ENCODE measurements at regions not wholly inside any gene's neighbourhood (a gene's known extent, or its start where the extent isn't known, plus 50 kb on each side); places are given as distances from the start of the nearest gene placed in this dataset.

GRCh38 chr5:129322968-129323367, 137.1 kb upstream of the ADAMTS19 start:
- TF ChIP-seq L3MBTL2 (conservative IDR thresholded peaks at IDR 0.05) (no peak), SUZ12 (IDR thresholded peaks at IDR 0.05) (no peak), BHLHE40 (IDR thresholded peaks at IDR 0.05; ENCODE audit: borderline replicate concordance) (no peak), NFRKB (IDR thresholded peaks at IDR 0.05) (no peak), LEF1 (IDR thresholded peaks at IDR 0.05; ENCODE audit: borderline replicate concordance) (no peak), ARNT (IDR thresholded peaks at IDR 0.05) (no peak), FOXA1 (IDR thresholded peaks at IDR 0.05) (no peak), ZNF384 (IDR thresholded peaks at IDR 0.05) (no peak), HDGF (IDR thresholded peaks at IDR 0.05; ENCODE audit: borderline replicate concordance) (no peak), TARDBP (IDR thresholded peaks at IDR 0.05) (no peak)
